B cell (primary cell): ENCODE measurements at regions not wholly inside any gene's neighbourhood (a gene's known extent, or its start where the extent isn't known, plus 50 kb on each side); places are given as distances from the start of the nearest gene placed in this dataset.

Experiments
- ATAC-seq: fragments of 200-7000 bp; cut with Tn5 transposase; one replicate; pipeline ENCODE4 v1.10.0; 2021; ENCODE audit warnings: low read depth, mild to moderate bottlenecking, moderate number of reproducible peaks, moderate library complexity
- CTCF ChIA-PET: fragments of 350-600 bp; sonication (Branson Sonifier 250); formaldehyde crosslinking; loops from one replicate; lab custom pipeline; 2021; ENCODE audit warnings: antibody characterized with exemption, inconsistent platforms; lab: Charles Lee
- POLR2A ChIA-PET: fragments of 350-600 bp; sonication (Branson Sonifier 250); formaldehyde crosslinking; loops from one replicate; lab custom pipeline; 2021; ENCODE audit warnings: antibody characterized with exemption; lab: Charles Lee
- DNase-seq: peaks from one replicate; pipeline ENCODE4 v3.0.0; 2013
- H2AFZ ChIP-seq: 2 replicates; pipeline ENCODE4 v1.6.1; 2012; ENCODE audit warnings: mild to moderate bottlenecking, low read depth, low read length; ENCODE audit not compliant: insufficient read depth, poor library complexity, severe bottlenecking
- H3K27ac ChIP-seq, 2 donors: 1 replicate in 1 of 2; 2 replicates in 1 of 2; pipeline ENCODE4 v1.5.1; 2012 to 2013; ENCODE audit warnings: low read length in 2 of 2, mild to moderate bottlenecking in 2 of 2, moderate library complexity in 1 of 2
- H3K27me3 ChIP-seq, 4 experiments: fragments of 200-600 bp in 1 of 4; sonication (generic) in 1 of 4; replicated peaks in 1 of 4; 1 replicate in 2 of 4; 2 replicates in 2 of 4; pipeline versions ENCODE4 v1.6.1 to v1.7.0; 2013 to 2016; ENCODE audit warnings: low read length in 3 of 4, mild to moderate bottlenecking in 2 of 4, mixed read lengths in 1 of 4, moderate library complexity in 1 of 4; ENCODE audit not compliant: insufficient read depth in 4 of 4, control insufficient read depth in 3 of 4; ENCODE audit errors: control extremely low read depth in 1 of 4
- H3K36me3 ChIP-seq, 2 experiments: replicated peaks in 1 of 2; 1 replicate in 1 of 2; 2 replicates in 1 of 2; pipeline versions ENCODE4 v1.6.1 to v1.7.1; 2013; ENCODE audit warnings: low read length in 1 of 2; ENCODE audit not compliant: insufficient read depth in 2 of 2, control insufficient read depth in 1 of 2; ENCODE audit errors: control extremely low read depth in 1 of 2, extremely low read depth in 1 of 2
- H3K4me1 ChIP-seq, 2 donors: fragments of 200-600 bp in 1 of 2; sonication (generic) in 1 of 2; 1 replicate in 1 of 2; 2 replicates in 1 of 2; pipeline versions ENCODE4 v1.5.1 to v1.6.1; 2013 to 2017; ENCODE audit warnings: low read length in 2 of 2; ENCODE audit not compliant: control insufficient read depth in 2 of 2, insufficient read depth in 2 of 2
- H3K4me2 ChIP-seq: replicated peaks from 2 replicates; pipeline ENCODE3; 2012; ENCODE audit warnings: mild to moderate bottlenecking, low read depth, low read length; ENCODE audit not compliant: poor library complexity, severe bottlenecking
- H3K4me3 ChIP-seq, 5 experiments: fragments of 200-600 bp in 1 of 5; sonication (generic) in 1 of 5; 1 replicate in 3 of 5; 2 replicates in 2 of 5; pipeline versions ENCODE4 v1.5.1 to v1.7.0; 2011 to 2016; ENCODE audit warnings: low read length in 4 of 5, mild to moderate bottlenecking in 4 of 5, low read depth in 2 of 5, control low read depth in 1 of 5, moderate library complexity in 1 of 5; ENCODE audit not compliant: insufficient read depth in 1 of 5; ENCODE audit errors: control extremely low read depth in 1 of 5, extremely low read depth in 1 of 5
- H3K79me2 ChIP-seq: fragments of 200-600 bp; sonication (generic); one replicate; pipeline ENCODE4 v1.6.0; 2016; ENCODE audit warnings: low read length; ENCODE audit not compliant: control insufficient read depth, insufficient read depth
- H3K9ac ChIP-seq: fragments of 200-600 bp; sonication (generic); 2 replicates; pipeline ENCODE4 v1.6.1; 2017; ENCODE audit warnings: mild to moderate bottlenecking, low read length, moderate library complexity
- H3K9me3 ChIP-seq, 3 donors: one replicate each; pipeline versions ENCODE4 v1.6.1 to v1.7.1; 2013; ENCODE audit warnings: low read length in 2 of 3; ENCODE audit not compliant: control insufficient read depth in 2 of 3, insufficient read depth in 1 of 3; ENCODE audit errors: control extremely low read depth in 1 of 3
- H4K20me1 ChIP-seq: 2 replicates; pipeline ENCODE4 v1.6.0; 2012; ENCODE audit warnings: mild to moderate bottlenecking, low read length; ENCODE audit not compliant: insufficient read depth, control insufficient read depth, poor library complexity, severe bottlenecking
- H3K27ac Mint-ChIP-seq: one replicate; pipeline ENCODE4 v1.8.0; 2021; ENCODE audit warnings: mixed read lengths
- H3K27me3 Mint-ChIP-seq: one replicate; pipeline ENCODE4 v1.8.0; 2021; ENCODE audit warnings: mixed read lengths
- H3K4me1 Mint-ChIP-seq: one replicate; pipeline ENCODE4 v1.8.0; 2021; ENCODE audit warnings: mixed read lengths
- H3K4me3 Mint-ChIP-seq: one replicate; pipeline ENCODE4 v1.8.0; 2021; ENCODE audit warnings: mixed read lengths
- H3K9me3 Mint-ChIP-seq: one replicate; pipeline ENCODE4 v1.8.0; 2022; ENCODE audit warnings: mixed read lengths; ENCODE audit not compliant: insufficient read depth
- CTCF ChIP-seq: fragments of 200-600 bp; IDR thresholded peaks from one replicate; pipeline ENCODE4 v1.8.0; 2022; ENCODE audit warnings: antibody characterized with exemption, mild to moderate bottlenecking
- EZH2 ChIP-seq: IDR thresholded peaks from 2 replicates; pipeline ENCODE4 v1.6.1; 2012; ENCODE audit warnings: borderline replicate concordance, low read depth, mild to moderate bottlenecking, moderate library complexity, low read length; ENCODE audit not compliant: insufficient read depth, poor library complexity, severe bottlenecking
- WGBS: methylation state at CpG from one replicate; pipeline ENCODE4 v1.1.5; 2013; ENCODE audit warnings: missing lambda C conversion rate; ENCODE audit not compliant: insufficient coverage; 5-methylcytosine and 5-hydroxymethylcytosine counted together
- intact Hi-C: fragments of 100-400 bp; cut with micrococcal nuclease; formaldehyde crosslinking; loops from one replicate; pipeline ENCODE4 v1.10.0; 2022

- Histone ChIP-seq H3K4me2 (no peak overlapping the region), H2AFZ (no peak overlapping the region)
- CTCF ChIA-PET = no interaction called here
Observed at GRCh38 chr6:113083947-113084346, 736.8 kb downstream of the RFPL4B start.

GRCh38 chr6:113089056-113089455 is 741.9 kb downstream of the RFPL4B start:
- Histone ChIP-seq H3K27ac (no peak overlapping the region), H2AFZ (no peak overlapping the region), H3K79me2 (no peaks in the 10 kb centered on the region), H3K4me2 (no peak overlapping the region), H3K27me3 (no peaks in the 10 kb centered on the region), H3K4me1 (no peaks in the 10 kb centered on the region), H3K9me3 (no peaks in the 10 kb centered on the region), H3K9ac (no peak overlapping the region), H3K4me3 (no peak overlapping the region), H3K36me3 (no peaks in the 10 kb centered on the region), H4K20me1 (no peaks in the 10 kb centered on the region)
- no peak overlapping the region for H3K4me3 Mint-ChIP-seq
- CTCF ChIA-PET = no interaction called here
- no peaks in the 10 kb centered on the region for H3K9me3 Mint-ChIP-seq
- H3K27ac Mint-ChIP-seq = no peak overlapping the region
- intact Hi-C loops = no loop called here
- no peaks in the 10 kb centered on the region for H3K4me1 Mint-ChIP-seq
- TF ChIP-seq CTCF = no peak
- no peak for TF ChIP-seq EZH2
- POLR2A ChIA-PET = no interaction called here
- WGBS = 95% methylated on average over 4 of the region's 8 CpGs
- H3K27me3 Mint-ChIP-seq = no peaks in the 10 kb centered on the region
- no peak for DNase-seq
- ATAC-seq = no peak

More at GRCh38 chr6:113083947-113084346, 736.8 kb downstream of the RFPL4B start:
- Mint-ChIP-seq H3K27me3 (no peaks in the 10 kb centered on the region), H3K4me3 (no peak overlapping the region), H3K27ac (no peak overlapping the region), H3K4me1 (no peaks in the 10 kb centered on the region), H3K9me3 (no peaks in the 10 kb centered on the region)
- Histone ChIP-seq H3K9me3 (no peaks in the 10 kb centered on the region), H3K4me1 (no peaks in the 10 kb centered on the region), H3K36me3 (no peaks in the 10 kb centered on the region), H3K27ac (no peak overlapping the region), H3K79me2 (no peaks in the 10 kb centered on the region), H4K20me1 (no peaks in the 10 kb centered on the region), H3K27me3 (no peaks in the 10 kb centered on the region), H3K9ac (no peak overlapping the region), H3K4me3 (no peak overlapping the region)
- TF ChIP-seq EZH2 = no peak
- no peak for TF ChIP-seq CTCF
- WGBS = no CpG with 5 or more reads among the region's 3 CpGs
- POLR2A ChIA-PET = no interaction called here
- intact Hi-C loops = no loop called here
- DNase-seq (no peak), ATAC-seq (no peak)
